ENCODE measurements at regions not wholly inside any gene's neighbourhood (a gene's known extent, or its start where the extent isn't known, plus 50 kb on each side); places are given as distances from the start of the nearest gene placed in this dataset.

- no peak overlapping the region for H3K4me3 ChIP-seq
- TF ChIP-seq EZH2 (IDR thresholded peaks at IDR 0.05; ENCODE audit: low read depth, unreplicated experiment): no peak
- TF ChIP-seq JUNB (IDR thresholded peaks at IDR 0.05; ENCODE audit: unreplicated experiment): no peak
- no peak for TF ChIP-seq ZNF114 (CRISPR knock-in tag; IDR thresholded peaks at IDR 0.05)
- TF ChIP-seq ZNF331 (CRISPR knock-in tag; IDR thresholded peaks at IDR 0.05; ENCODE audit: low read depth): no peak
- TF ChIP-seq ZNF462 (CRISPR knock-in tag; IDR thresholded peaks at IDR 0.05): no peak
- no peak for TF ChIP-seq ETS1 (IDR thresholded peaks at IDR 0.05)
- no peak for TF ChIP-seq CTCF (conservative IDR thresholded peaks at IDR 0.05; ENCODE audit: low read depth in 2 of 2)
- no peak for TF ChIP-seq STAT1 (IDR thresholded peaks at IDR 0.05; ENCODE audit: unreplicated experiment)
- TF ChIP-seq REST (IDR thresholded peaks at IDR 0.05; ENCODE audit: unreplicated experiment): no peak
- TF ChIP-seq POLR2AphosphoS5 (IDR thresholded peaks at IDR 0.05; ENCODE audit: low read depth): no peak
- no peak for TF ChIP-seq NANOG (IDR thresholded peaks at IDR 0.05; ENCODE audit: borderline replicate concordance)
- no peak for TF ChIP-seq CREB1 (CRISPR knock-in tag; IDR thresholded peaks at IDR 0.05; ENCODE audit: low read depth)
- H3K27me3 ChIP-seq (ENCODE audit: insufficient read depth): no peaks in the 10 kb centered on the region
- H2AFZ ChIP-seq: no peak overlapping the region
- no peaks in the 10 kb centered on the region for H4K20me1 ChIP-seq (replicated peaks; ENCODE audit: insufficient read depth)
- no peaks in the 10 kb centered on the region for H3K79me2 ChIP-seq (replicated peaks; ENCODE audit: insufficient read depth)
- H3K9me2 ChIP-seq (ENCODE audit: insufficient read depth): no peaks in the 10 kb centered on the region
- H3K4me2 ChIP-seq: no peak overlapping the region
- peaks cover 24% of the 10 kb centered on the region for H3K9me3 Mint-ChIP-seq
- no peaks in the 10 kb centered on the region for H3K4me1 ChIP-seq (ENCODE audit: insufficient read depth)
- ATAC-seq: no peak
- peaks cover 8% of the 10 kb centered on the region; the same call in 1 of the 2 replicates for H3K36me3 ChIP-seq (ENCODE audit: insufficient read depth)
- no peaks in the 10 kb centered on the region for H3K27me3 Mint-ChIP-seq (ENCODE audit: insufficient read depth, low read depth, poor library complexity)
- no peaks in the 10 kb centered on the region for H3F3A ChIP-seq (replicated peaks; ENCODE audit: low read depth)
- H3K36me3 Mint-ChIP-seq (ENCODE audit: low read depth): peaks cover 23% of the 10 kb centered on the region
- no peaks in the 10 kb centered on the region for H3K4me1 Mint-ChIP-seq
- H3K4me3 Mint-ChIP-seq: no peak overlapping the region
- no peak for DNase-seq (ENCODE audit: low spot score)
- H3K27ac Mint-ChIP-seq: no peak overlapping the region
- no peak overlapping the region for H3K27ac ChIP-seq (ENCODE audit: low read depth)
Measured at GRCh38 chr3:105974381-105974780, 105.6 kb upstream of the CBLB start.

Measured in GM23338 (cell line).